ENCODE measurements at regions not wholly inside any gene's neighbourhood (a gene's known extent, or its start where the extent isn't known, plus 50 kb on each side); places are given as distances from the start of the nearest gene placed in this dataset.
"Not testable (repeated sequence)": the region's sequence is repeated elsewhere in the genome, so short reads cannot be mapped to it uniquely, and the experiment has no call there.

GRCh38 chr1:185404291-185404690 is 87.2 kb upstream of the IVNS1ABP start:
- DNase-seq (ENCODE audit: low spot score), result no peak

- DNase-seq (ENCODE audit: low spot score), result no peak
These were observed 85.9 kb upstream of the IVNS1ABP start for GRCh38 chr1:185402930-185403329.

GRCh38 chr1:185401019-185401418 is 84.0 kb upstream of the IVNS1ABP start:
- DNase-seq (ENCODE audit: low spot score), result no peak

- DNase-seq (ENCODE audit: low spot score), result no peak
These were observed 83.0 kb upstream of the IVNS1ABP start for GRCh38 chr1:185400052-185400451.

GRCh38 chr1:185398599-185398998 is 81.6 kb upstream of the IVNS1ABP start:
- no peak for DNase-seq (ENCODE audit: low spot score)

- DNase-seq (ENCODE audit: low spot score), result no peak
These were observed 81.0 kb upstream of the IVNS1ABP start for GRCh38 chr1:185398022-185398421.

GRCh38 chr1:185397183-185397582 is 80.1 kb upstream of the IVNS1ABP start:
- DNase-seq (ENCODE audit: low spot score), result no peak

GRCh38 chr1:185396126-185396525 is 79.1 kb upstream of the IVNS1ABP start:
- no peak for DNase-seq (ENCODE audit: low spot score)

- DNase-seq (ENCODE audit: low spot score), result no peak
These were observed 76.8 kb upstream of the IVNS1ABP start for GRCh38 chr1:185393815-185394214.

- DNase-seq (ENCODE audit: low spot score), result no peak
These were observed 76.2 kb upstream of the IVNS1ABP start for GRCh38 chr1:185393205-185393604.

GRCh38 chr1:185388815-185389214 is 71.8 kb upstream of the IVNS1ABP start:
- DNase-seq (ENCODE audit: low spot score), result no peak

GRCh38 chr1:185388346-185388745 is 71.3 kb upstream of the IVNS1ABP start:
- DNase-seq (ENCODE audit: low spot score), result no peak

- DNase-seq (ENCODE audit: low spot score), result no peak
These were observed 68.9 kb upstream of the IVNS1ABP start for GRCh38 chr1:185385991-185386390.

- not testable (repeated sequence) for DNase-seq (ENCODE audit: low spot score)
These were observed 66.8 kb upstream of the IVNS1ABP start for GRCh38 chr1:185383805-185384204.

GRCh38 chr1:185377831-185378230 is 60.8 kb upstream of the IVNS1ABP start:
- no peak for DNase-seq (ENCODE audit: low spot score)

- peak; percentile 27 for DNase-seq (ENCODE audit: low spot score)
These were observed 60.0 kb upstream of the IVNS1ABP start for GRCh38 chr1:185376840-185377635.

- DNase-seq (ENCODE audit: low spot score), result no peak
These were observed 59.2 kb upstream of the IVNS1ABP start for GRCh38 chr1:185376288-185376687.

GRCh38 chr1:185375583-185375982 is 58.5 kb upstream of the IVNS1ABP start:
- DNase-seq (ENCODE audit: low spot score), result no peak

- peak; percentile 30 for DNase-seq (ENCODE audit: low spot score)
These were observed 56.9 kb upstream of the IVNS1ABP start for GRCh38 chr1:185373813-185374529.

GRCh38 chr1:185369786-185370185 is 52.7 kb upstream of the IVNS1ABP start:
- DNase-seq (ENCODE audit: low spot score), result no peak

- DNase-seq (ENCODE audit: low spot score), result no peak
These were observed 52.0 kb upstream of the IVNS1ABP start for GRCh38 chr1:185368913-185369491.

- no peak for DNase-seq (ENCODE audit: low spot score)
These were observed 51.3 kb upstream of the IVNS1ABP start for GRCh38 chr1:185368313-185368855.

GRCh38 chr1:185367218-185367617 is 50.2 kb upstream of the IVNS1ABP start:
- DNase-seq (ENCODE audit: low spot score), result no peak
